WTC11 (cell line): ENCODE measurements at regions not wholly inside any gene's neighbourhood (a gene's known extent, or its start where the extent isn't known, plus 50 kb on each side); places are given as distances from the start of the nearest gene placed in this dataset.

ENCODE experiments used
- ATAC-seq: fragments of 200-7000 bp; cut with Tn5 transposase; 2 replicates; pipeline ENCODE4 v1.10.0; 2021; ENCODE audit warnings: mild to moderate bottlenecking, moderate library complexity
- CTCF ChIA-PET: fragments of 300-600 bp; sonication (Branson Sonifier 250); formaldehyde crosslinking; loops from one replicate; lab custom pipeline; 2021; ENCODE audit warnings: antibody characterized with exemption; lab: Charles Lee
- POLR2A ChIA-PET: fragments of 350-600 bp; sonication (Branson Sonifier 250); formaldehyde crosslinking; loops from one replicate; lab custom pipeline; 2021; ENCODE audit warnings: antibody characterized with exemption; lab: Charles Lee
- DNase-seq: peaks from one replicate; pipeline ENCODE4 v3.0.0; 2021; ENCODE audit warnings: low spot score
- H3K27ac Mint-ChIP-seq: 2 replicates; pipeline ENCODE4 v1.8.0; 2021; ENCODE audit warnings: mixed read lengths
- H3K27me3 Mint-ChIP-seq: 2 replicates; pipeline ENCODE4 v1.8.0; 2021; ENCODE audit warnings: low read depth, mild to moderate bottlenecking, moderate library complexity, mixed read lengths
- H3K36me3 Mint-ChIP-seq: 2 replicates; pipeline ENCODE4 v1.8.0; 2021; ENCODE audit warnings: mixed read lengths
- H3K4me1 Mint-ChIP-seq: 2 replicates; pipeline ENCODE4 v1.8.0; 2022; ENCODE audit warnings: mixed read lengths
- H3K4me3 Mint-ChIP-seq: 2 replicates; pipeline ENCODE4 v1.8.0; 2021; ENCODE audit warnings: mild to moderate bottlenecking, moderate library complexity, mixed read lengths
- H3K9me3 Mint-ChIP-seq: 2 replicates; pipeline ENCODE4 v1.8.0; 2021; ENCODE audit warnings: mixed read lengths
- ARID4B ChIP-seq: sonication (generic); formaldehyde crosslinking; IDR thresholded peaks from 2 replicates; pipeline ENCODE4 v1.8.0; 2023; ENCODE audit warnings: missing genetic modification reagents, mild to moderate bottlenecking, borderline replicate concordance
- ATF2 ChIP-seq: sonication (generic); formaldehyde crosslinking; IDR thresholded peaks from 2 replicates; pipeline ENCODE4 v1.8.1; 2022; ENCODE audit warnings: low read depth, missing genetic modification reagents, borderline replicate concordance
- CBFB ChIP-seq: sonication (generic); formaldehyde crosslinking; IDR thresholded peaks from 2 replicates; pipeline ENCODE4 v1.8.1; 2022; ENCODE audit warnings: mild to moderate bottlenecking, low read depth, missing genetic modification reagents
- CDX4 ChIP-seq: fragments of 250-450 bp; sonication (Bioruptor Pico); IDR thresholded peaks from 2 replicates; pipeline ENCODE4 v1.9.0; 2021; ENCODE audit warnings: moderate library complexity, mild to moderate bottlenecking, inconsistent platforms, borderline replicate concordance
- EMX1 ChIP-seq: fragments of 250-450 bp; sonication (Bioruptor Pico); IDR thresholded peaks from 2 replicates; pipeline ENCODE4 v1.8.0; 2021; ENCODE audit warnings: mild to moderate bottlenecking
- FOXK1 ChIP-seq: sonication (generic); formaldehyde crosslinking; IDR thresholded peaks from 2 replicates; pipeline ENCODE4 v1.8.0; 2022; ENCODE audit warnings: mild to moderate bottlenecking, moderate library complexity, missing genetic modification reagents
- GTF2I ChIP-seq: fragments of 250-450 bp; sonication (Bioruptor Pico); conservative IDR thresholded peaks from 2 replicates; pipeline ENCODE4 v1.4.0; 2021; ENCODE audit warnings: mild to moderate bottlenecking
- KAT7 ChIP-seq: sonication (generic); formaldehyde crosslinking; IDR thresholded peaks from 2 replicates; pipeline ENCODE4 v1.8.1; 2023; ENCODE audit warnings: missing genetic modification reagents, mild to moderate bottlenecking, borderline replicate concordance
- MXD4 ChIP-seq: fragments of 250-450 bp; sonication (Bioruptor Pico); IDR thresholded peaks from 2 replicates; pipeline ENCODE4 v1.8.0; 2021; ENCODE audit warnings: mild to moderate bottlenecking, moderate library complexity, borderline replicate concordance
- PRDM15 ChIP-seq: sonication (generic); formaldehyde crosslinking; IDR thresholded peaks from 2 replicates; pipeline ENCODE4 v1.8.0; 2022; ENCODE audit warnings: missing genetic modification reagents
- SMAD3 ChIP-seq: sonication (generic); formaldehyde crosslinking; IDR thresholded peaks from 2 replicates; pipeline ENCODE4 v1.8.0; 2022; ENCODE audit warnings: missing genetic modification reagents, mild to moderate bottlenecking, borderline replicate concordance
- TCF7 ChIP-seq: sonication (generic); formaldehyde crosslinking; IDR thresholded peaks from 2 replicates; pipeline ENCODE4 v1.8.0; 2022; ENCODE audit warnings: mild to moderate bottlenecking, low read depth, missing genetic modification reagents, moderate library complexity
- ZBTB43 ChIP-seq: sonication (generic); formaldehyde crosslinking; IDR thresholded peaks from 2 replicates; pipeline ENCODE4 v1.8.1; 2023; ENCODE audit warnings: mild to moderate bottlenecking, missing genetic modification reagents
- ZNF512 ChIP-seq: sonication (generic); formaldehyde crosslinking; IDR thresholded peaks from 2 replicates; pipeline ENCODE4 v1.8.1; 2022; ENCODE audit warnings: missing genetic modification reagents, borderline replicate concordance
- ZNF532 ChIP-seq: fragments of 250-450 bp; sonication (Bioruptor Pico); IDR thresholded peaks from 2 replicates; pipeline ENCODE4 v1.9.0; 2021; ENCODE audit warnings: mild to moderate bottlenecking, borderline replicate concordance

GRCh38 chr4:3375688-3376087 is 66.1 kb upstream of the HGFAC start (continued):
- TF ChIP-seq ATF2 (CRISPR knock-in tag) = no peak
- no peak for TF ChIP-seq ARID4B (CRISPR knock-in tag)
- no peak for TF ChIP-seq CBFB
- no peak for TF ChIP-seq MXD4 (CRISPR knock-in tag)

GRCh38 chr4:3376266-3376665 is 65.5 kb upstream of the HGFAC start:
- DNase-seq = no peak
- Mint-ChIP-seq H3K36me3 (peaks cover 36% of the 10 kb centered on the region), H3K27ac (no peak overlapping the region), H3K4me3 (no peak overlapping the region)
- TF ChIP-seq PRDM15 (CRISPR knock-in tag) (no peak), ZNF532 (CRISPR knock-in tag) (no peak), SMAD3 (CRISPR knock-in tag) (no peak), TCF7 (CRISPR knock-in tag) (no peak), EMX1 (CRISPR knock-in tag) (no peak), KAT7 (no peak), FOXK1 (no peak), GTF2I (CRISPR knock-in tag) (no peak), ZNF512 (no peak), CBFB (no peak), ZBTB43 (CRISPR knock-in tag) (no peak), CDX4 (CRISPR knock-in tag) (no peak)
- TF ChIP-seq, all 79 proteins: peak for 0
- peaks cover 15% of the 10 kb centered on the region for H3K27me3 Mint-ChIP-seq
- ATAC-seq = no peak
- peaks cover 33% of the 10 kb centered on the region for H3K9me3 Mint-ChIP-seq
- POLR2A ChIA-PET = no interaction called here
- CTCF ChIA-PET = interaction anchor here (1.4 kb wide), 1 partner anchor 58 kb away, joined by 3 read pairs; no protein-coding TSS in a partner anchor
- peaks cover 14% of the 10 kb centered on the region for H3K4me1 Mint-ChIP-seq
